ENCODE measurements at regions not wholly inside any gene's neighbourhood (a gene's known extent, or its start where the extent isn't known, plus 50 kb on each side); places are given as distances from the start of the nearest gene placed in this dataset.

GRCh38 chr16:27644165-27644564 lies 94.2 kb downstream of the KATNIP start:
- Histone ChIP-seq H3K27ac (ENCODE audit: low read length) (no peak overlapping the region), H2AFZ (ENCODE audit: low read depth, low read length) (no peak overlapping the region), H3K4me3 (ENCODE audit: low read depth in 1 of 2, low read length in 2 of 2) (no peak overlapping the region), H3K4me1 (ENCODE audit: insufficient read depth, low read length) (no peaks in the 10 kb centered on the region), H3K27me3 (ENCODE audit: insufficient read depth, low read length, poor library complexity) (no peaks in the 10 kb centered on the region), H4K20me1 (ENCODE audit: insufficient read depth, low read length) (no peaks in the 10 kb centered on the region), H3K36me3 (ENCODE audit: insufficient read depth, low read length) (peaks cover 3% of the 10 kb centered on the region; the same call in 1 of the 2 replicates), H3K9ac (ENCODE audit: low read depth, low read length) (no peak overlapping the region), H3K79me2 (ENCODE audit: insufficient read depth, low read length) (no peaks in the 10 kb centered on the region), H3K4me2 (ENCODE audit: insufficient read depth, low read length) (no peak overlapping the region), H3K9me3 (ENCODE audit: insufficient read depth, low read length, severe bottlenecking) (no peaks in the 10 kb centered on the region)
- TF ChIP-seq CTCF (IDR thresholded peaks at IDR 0.05; ENCODE audit: borderline replicate concordance, extremely low read depth, low read length, poor library complexity, severe bottlenecking) (no peak), EZH2 (IDR thresholded peaks at IDR 0.05; ENCODE audit: borderline replicate concordance, low read depth, low read length, severe bottlenecking) (no peak)
- DNase-seq (no peak), ATAC-seq (ENCODE audit: insufficient read depth, low read depth) (no peak)

DNA sequence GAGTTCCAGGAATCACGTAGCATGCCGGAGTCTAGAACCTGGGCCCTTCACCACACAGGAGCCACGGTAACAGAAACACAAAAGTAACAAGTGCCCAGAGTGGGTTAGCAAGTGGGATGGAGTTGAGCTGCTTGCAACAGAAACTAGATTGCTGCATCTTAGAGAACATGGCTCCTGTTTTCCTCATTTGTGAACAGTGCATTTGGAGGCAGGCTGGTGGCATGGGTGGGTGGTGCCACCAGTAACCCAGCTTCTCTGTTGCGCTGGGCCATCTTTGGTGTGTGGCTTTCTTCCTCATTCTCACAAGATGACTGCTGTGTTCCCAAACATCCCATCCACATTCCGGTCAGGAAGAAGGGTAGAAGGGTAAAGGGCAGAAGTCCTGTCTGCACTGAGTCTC lies 95.5 kb downstream of the KATNIP start:
- Histone ChIP-seq H3K4me1 (ENCODE audit: insufficient read depth, low read length) (no peaks in the 10 kb centered on the region), H3K36me3 (ENCODE audit: insufficient read depth, low read length) (peaks cover 3% of the 10 kb centered on the region; the same call in 1 of the 2 replicates), H3K27me3 (ENCODE audit: insufficient read depth, low read length, poor library complexity) (no peaks in the 10 kb centered on the region), H3K79me2 (ENCODE audit: insufficient read depth, low read length) (no peaks in the 10 kb centered on the region), H3K27ac (ENCODE audit: low read length) (no peak overlapping the region), H4K20me1 (ENCODE audit: insufficient read depth, low read length) (no peaks in the 10 kb centered on the region), H3K9me3 (ENCODE audit: insufficient read depth, low read length, severe bottlenecking) (no peaks in the 10 kb centered on the region), H3K4me3 (ENCODE audit: low read depth in 1 of 2, low read length in 2 of 2) (no peak overlapping the region), H2AFZ (ENCODE audit: low read depth, low read length) (no peak overlapping the region), H3K9ac (ENCODE audit: low read depth, low read length) (no peak overlapping the region), H3K4me2 (ENCODE audit: insufficient read depth, low read length) (no peak overlapping the region)
- DNase-seq: no peak
- no peak for TF ChIP-seq EZH2 (IDR thresholded peaks at IDR 0.05; ENCODE audit: borderline replicate concordance, low read depth, low read length, severe bottlenecking)
- no peak for TF ChIP-seq CTCF (IDR thresholded peaks at IDR 0.05; ENCODE audit: borderline replicate concordance, extremely low read depth, low read length, poor library complexity, severe bottlenecking)
- no peak for ATAC-seq (ENCODE audit: insufficient read depth, low read depth)

- Histone ChIP-seq H3K4me3 (ENCODE audit: low read depth in 1 of 2, low read length in 2 of 2) (no peak overlapping the region), H3K27ac (ENCODE audit: low read length) (no peak overlapping the region), H3K4me2 (ENCODE audit: insufficient read depth, low read length) (no peak overlapping the region), H3K9me3 (ENCODE audit: insufficient read depth, low read length, severe bottlenecking) (no peaks in the 10 kb centered on the region), H3K9ac (ENCODE audit: low read depth, low read length) (no peak overlapping the region), H3K36me3 (ENCODE audit: insufficient read depth, low read length) (peaks cover 3% of the 10 kb centered on the region; the same call in 1 of the 2 replicates), H3K4me1 (ENCODE audit: insufficient read depth, low read length) (no peaks in the 10 kb centered on the region), H3K79me2 (ENCODE audit: insufficient read depth, low read length) (no peaks in the 10 kb centered on the region), H2AFZ (ENCODE audit: low read depth, low read length) (no peak overlapping the region), H4K20me1 (ENCODE audit: insufficient read depth, low read length) (no peaks in the 10 kb centered on the region), H3K27me3 (ENCODE audit: insufficient read depth, low read length, poor library complexity) (no peaks in the 10 kb centered on the region)
- no peak for ATAC-seq (ENCODE audit: insufficient read depth, low read depth)
- no peak for DNase-seq
- TF ChIP-seq CTCF (IDR thresholded peaks at IDR 0.05; ENCODE audit: borderline replicate concordance, extremely low read depth, low read length, poor library complexity, severe bottlenecking) (no peak), EZH2 (IDR thresholded peaks at IDR 0.05; ENCODE audit: borderline replicate concordance, low read depth, low read length, severe bottlenecking) (no peak)
Observed at GRCh38 chr16:27646806-27647205, 96.9 kb downstream of the KATNIP start.

- no peaks in the 10 kb centered on the region for H3K4me1 ChIP-seq (ENCODE audit: insufficient read depth, low read length)
- no peak overlapping the region for H3K27ac ChIP-seq (ENCODE audit: low read length)
- H4K20me1 ChIP-seq (ENCODE audit: insufficient read depth, low read length): no peaks in the 10 kb centered on the region
- H3K79me2 ChIP-seq (ENCODE audit: insufficient read depth, low read length): no peaks in the 10 kb centered on the region
- ATAC-seq (ENCODE audit: insufficient read depth, low read depth) (no peak), DNase-seq (no peak)
- no peaks in the 10 kb centered on the region for H3K27me3 ChIP-seq (ENCODE audit: insufficient read depth, low read length, poor library complexity)
- no peak overlapping the region for H3K9ac ChIP-seq (ENCODE audit: low read depth, low read length)
- TF ChIP-seq EZH2 (IDR thresholded peaks at IDR 0.05; ENCODE audit: borderline replicate concordance, low read depth, low read length, severe bottlenecking) (no peak), CTCF (IDR thresholded peaks at IDR 0.05; ENCODE audit: borderline replicate concordance, extremely low read depth, low read length, poor library complexity, severe bottlenecking) (no peak)
- no peak overlapping the region for H3K4me3 ChIP-seq (ENCODE audit: low read depth in 1 of 2, low read length in 2 of 2)
- peaks cover 3% of the 10 kb centered on the region; the same call in 1 of the 2 replicates for H3K36me3 ChIP-seq (ENCODE audit: insufficient read depth, low read length)
- no peak overlapping the region for H2AFZ ChIP-seq (ENCODE audit: low read depth, low read length)
- no peaks in the 10 kb centered on the region for H3K9me3 ChIP-seq (ENCODE audit: insufficient read depth, low read length, severe bottlenecking)
- H3K4me2 ChIP-seq (ENCODE audit: insufficient read depth, low read length): no peak overlapping the region
Observed at GRCh38 chr16:27649021-27649420, 99.1 kb downstream of the KATNIP start.
